CD4-positive, CD25-positive, alpha-beta regulatory T cell (primary cell): ENCODE measurements at regions not wholly inside any gene's neighbourhood (a gene's known extent, or its start where the extent isn't known, plus 50 kb on each side); places are given as distances from the start of the nearest gene placed in this dataset.

Source experiments
- ATAC-seq, 2 donors: fragments of 150-1000 bp; cut with Tn5 transposase; one replicate each; pipeline ENCODE4 v1.10.0; 2021; ENCODE audit warnings: low read depth in 2 of 2, moderate number of reproducible peaks in 2 of 2, moderate library complexity in 1 of 2
- DNase-seq, 3 donors: peaks; one replicate each; pipeline versions ENCODE4 v3.0.0 to v3.0.0-alpha.2; 2012 to 2022; ENCODE audit warnings: mixed read lengths in 1 of 3
- H3K27ac ChIP-seq: one replicate; pipeline ENCODE4 v1.7.0; 2013; ENCODE audit warnings: mild to moderate bottlenecking, low read length; ENCODE audit not compliant: insufficient read depth, poor library complexity, severe bottlenecking
- H3K27me3 ChIP-seq: one replicate; pipeline ENCODE4 v1.7.0; 2013; ENCODE audit warnings: low read length; ENCODE audit not compliant: control insufficient read depth, insufficient read depth
- H3K36me3 ChIP-seq: one replicate; pipeline ENCODE4 v1.7.0; 2013; ENCODE audit warnings: mild to moderate bottlenecking, low read length, moderate library complexity; ENCODE audit not compliant: control insufficient read depth, insufficient read depth
- H3K4me1 ChIP-seq: 2 replicates; pipeline ENCODE4 v1.7.0; 2013; ENCODE audit warnings: mild to moderate bottlenecking, low read length; ENCODE audit not compliant: insufficient read depth, control insufficient read depth, poor library complexity, severe bottlenecking
- H3K4me3 ChIP-seq: one replicate; pipeline ENCODE4 v1.7.0; 2013; ENCODE audit warnings: low read depth, mild to moderate bottlenecking, low read length, moderate library complexity
- H3K9me3 ChIP-seq, 2 experiments: 1 replicate in 1 of 2; 2 replicates in 1 of 2; pipeline ENCODE4 v1.7.0; 2013; ENCODE audit warnings: low read length in 2 of 2, mild to moderate bottlenecking in 1 of 2, moderate library complexity in 1 of 2; ENCODE audit not compliant: control insufficient read depth in 2 of 2
- H3K27ac Mint-ChIP-seq, 3 donors: one replicate each; pipeline ENCODE4 v1.8.0; 2020 to 2022; ENCODE audit warnings: mild to moderate bottlenecking in 3 of 3, mixed read lengths in 3 of 3, moderate library complexity in 2 of 3
- H3K27me3 Mint-ChIP-seq: one replicate; pipeline ENCODE4 v1.8.0; 2022; ENCODE audit warnings: mild to moderate bottlenecking, mixed read lengths
- H3K36me3 Mint-ChIP-seq: one replicate; pipeline ENCODE4 v1.8.0; 2020; ENCODE audit warnings: mixed read lengths
- H3K4me1 Mint-ChIP-seq, 4 donors: one replicate each; pipeline ENCODE4 v1.8.0; 2020 to 2022; ENCODE audit warnings: mixed read lengths in 4 of 4, mild to moderate bottlenecking in 1 of 4
- H3K4me3 Mint-ChIP-seq, 4 donors: one replicate each; pipeline ENCODE4 v1.8.0; 2020 to 2022; ENCODE audit warnings: mild to moderate bottlenecking in 4 of 4, mixed read lengths in 4 of 4, moderate library complexity in 3 of 4
- H3K9me3 Mint-ChIP-seq, 7 donors: one replicate each; pipeline ENCODE4 v1.8.0; 2020 to 2022; ENCODE audit warnings: mixed read lengths in 7 of 7, mild to moderate bottlenecking in 3 of 7, moderate library complexity in 2 of 7

DNA sequence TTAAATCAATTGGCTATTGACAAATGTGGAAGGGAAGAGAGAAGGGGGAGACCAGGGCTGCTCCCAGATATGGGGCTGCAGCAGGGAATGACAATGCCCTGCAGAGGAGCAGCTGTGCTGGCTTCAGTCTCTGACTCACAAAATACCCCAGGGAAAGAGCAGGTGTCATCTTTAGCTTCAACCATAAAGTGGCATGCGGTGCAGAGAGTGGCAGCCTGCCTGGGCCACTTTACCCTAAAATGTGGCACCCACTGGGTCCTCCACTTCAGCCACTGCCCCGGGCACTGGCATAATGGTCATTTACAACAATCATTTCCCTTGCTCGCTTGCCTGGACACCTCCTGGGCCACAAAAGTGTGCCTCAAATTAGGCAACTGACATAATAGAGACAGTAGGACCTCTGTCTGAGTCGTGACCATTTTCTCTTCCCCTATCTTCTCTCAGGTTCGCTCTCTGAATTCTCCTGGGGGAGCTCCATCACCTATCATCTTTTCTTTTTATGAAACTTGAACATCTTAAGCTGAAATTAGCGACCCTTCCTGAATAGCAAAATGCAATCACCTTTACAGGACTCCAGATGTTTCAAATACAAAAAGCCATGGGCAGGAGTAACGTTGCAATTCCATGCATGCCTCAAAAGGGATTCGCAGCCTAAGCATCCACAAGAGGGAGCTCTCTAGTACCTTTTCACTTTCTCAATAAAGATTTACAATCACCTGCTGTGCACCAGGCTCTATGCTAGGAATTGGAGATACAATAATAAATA lies 179.9 kb upstream of the ATF7IP start:
- H3K27ac Mint-ChIP-seq: no peak overlapping the region
- DNase-seq (peak in 2 of 3 donors; percentile 4 to 30), ATAC-seq (no peak)
- Histone ChIP-seq H3K4me1 (no peaks in the 10 kb centered on the region), H3K4me3 (no peak overlapping the region), H3K36me3 (no peaks in the 10 kb centered on the region), H3K27me3 (peaks cover 6% of the 10 kb centered on the region), H3K9me3 (no peaks in the 10 kb centered on the region), H3K27ac (no peak overlapping the region)
- peaks cover 24% of the 10 kb centered on the region for H3K27me3 Mint-ChIP-seq
- no peaks in the 10 kb centered on the region for H3K36me3 Mint-ChIP-seq
- H3K9me3 Mint-ChIP-seq: no peaks in the 10 kb centered on the region
- H3K4me3 Mint-ChIP-seq: no peak overlapping the region
- peaks cover 0 to 2% (median 0%) of the 10 kb centered on the region in 4 donors for H3K4me1 Mint-ChIP-seq

DNA sequence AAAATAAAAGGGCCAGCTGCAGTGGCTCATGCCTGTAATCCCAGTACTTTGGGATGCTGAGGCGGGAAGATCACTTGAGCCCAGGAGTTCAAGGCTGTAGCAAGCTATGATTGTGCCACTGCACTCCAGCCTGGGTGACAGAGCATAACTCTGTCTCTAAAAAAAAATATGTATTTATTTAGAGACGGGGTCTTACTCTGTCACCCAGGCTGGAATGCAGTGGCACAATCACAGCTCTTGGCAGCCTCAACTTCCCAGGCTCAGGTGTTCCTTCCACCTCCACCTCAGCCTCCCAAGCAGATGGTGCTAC lies 179.3 kb upstream of the ATF7IP start:
- no peaks in the 10 kb centered on the region for H3K9me3 ChIP-seq
- peaks cover 6% of the 10 kb centered on the region for H3K27me3 ChIP-seq
- H3K27me3 Mint-ChIP-seq: peaks cover 22% of the 10 kb centered on the region
- H3K4me1 Mint-ChIP-seq: peaks cover 0 to 2% (median 0%) of the 10 kb centered on the region in 4 donors
- H3K9me3 Mint-ChIP-seq: no peaks in the 10 kb centered on the region
- no peak overlapping the region for H3K4me3 Mint-ChIP-seq
- no peaks in the 10 kb centered on the region for H3K36me3 ChIP-seq
- DNase-seq (no peak), ATAC-seq (no peak)
- no peak overlapping the region for H3K4me3 ChIP-seq
- no peaks in the 10 kb centered on the region for H3K4me1 ChIP-seq
- H3K27ac Mint-ChIP-seq: no peak overlapping the region
- H3K27ac ChIP-seq: no peak overlapping the region
- H3K36me3 Mint-ChIP-seq: no peaks in the 10 kb centered on the region

DNA sequence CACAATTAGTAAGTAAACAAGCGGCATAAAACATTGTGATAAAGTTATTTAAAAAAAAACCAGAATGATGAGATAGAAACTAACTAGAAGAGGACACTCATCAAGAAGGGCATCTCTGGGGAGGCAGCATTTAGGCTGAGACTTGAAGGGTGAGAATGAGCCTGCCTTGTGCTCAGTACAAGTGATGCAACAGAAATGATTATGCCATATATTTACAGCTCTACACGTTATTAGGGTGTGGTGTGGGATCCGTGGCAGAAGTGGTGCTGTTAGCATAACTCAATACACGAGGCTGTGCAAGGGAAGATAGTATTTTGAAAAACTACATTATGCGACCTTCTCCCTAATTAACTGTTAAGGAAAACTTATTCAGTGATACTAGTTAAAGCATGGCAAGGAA lies 178.5 kb upstream of the ATF7IP start:
- Mint-ChIP-seq H3K4me3 (no peak overlapping the region), H3K36me3 (no peaks in the 10 kb centered on the region), H3K27ac (no peak overlapping the region), H3K4me1 (peaks cover 0 to 2% (median 0%) of the 10 kb centered on the region in 4 donors), H3K27me3 (peaks cover 31% of the 10 kb centered on the region), H3K9me3 (no peaks in the 10 kb centered on the region)
- Histone ChIP-seq H3K9me3 (no peaks in the 10 kb centered on the region), H3K4me3 (no peak overlapping the region), H3K27ac (no peak overlapping the region), H3K4me1 (no peaks in the 10 kb centered on the region), H3K27me3 (peaks cover 6% of the 10 kb centered on the region), H3K36me3 (no peaks in the 10 kb centered on the region)
- DNase-seq (no peak), ATAC-seq (no peak)

DNA sequence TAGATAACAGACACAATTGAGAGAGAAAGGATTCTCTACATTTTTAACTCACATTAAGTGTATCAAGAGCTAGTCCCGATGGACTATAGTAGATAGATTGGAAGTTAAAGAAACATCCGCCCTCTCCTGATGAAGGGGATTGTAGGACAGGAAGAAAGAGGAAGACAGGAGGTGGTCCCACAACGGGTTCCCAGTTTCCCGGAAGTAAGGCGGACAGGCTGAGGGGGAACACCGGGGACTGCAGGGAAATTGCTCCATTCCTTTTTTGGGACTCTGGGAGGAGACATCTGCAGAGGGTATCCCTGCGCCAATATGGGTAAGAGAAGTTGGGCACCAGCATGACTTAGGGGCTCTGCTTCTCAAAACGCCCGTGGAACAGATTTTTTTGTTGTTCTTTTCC lies 177.5 kb upstream of the ATF7IP start:
- H3K4me1 Mint-ChIP-seq: peaks cover 0 to 2% (median 0%) of the 10 kb centered on the region in 4 donors
- peaks cover 31% of the 10 kb centered on the region for H3K27me3 Mint-ChIP-seq
- ATAC-seq: no peak
- no peak overlapping the region for H3K4me3 Mint-ChIP-seq
- no peak overlapping the region for H3K27ac Mint-ChIP-seq
- H3K36me3 ChIP-seq: no peaks in the 10 kb centered on the region
- peaks cover 6% of the 10 kb centered on the region for H3K27me3 ChIP-seq
- H3K4me1 ChIP-seq: no peaks in the 10 kb centered on the region
- no peaks in the 10 kb centered on the region for H3K9me3 Mint-ChIP-seq
- no peak for DNase-seq
- no peaks in the 10 kb centered on the region for H3K36me3 Mint-ChIP-seq
- H3K27ac ChIP-seq: no peak overlapping the region
- no peak overlapping the region for H3K4me3 ChIP-seq
- no peaks in the 10 kb centered on the region for H3K9me3 ChIP-seq

DNA sequence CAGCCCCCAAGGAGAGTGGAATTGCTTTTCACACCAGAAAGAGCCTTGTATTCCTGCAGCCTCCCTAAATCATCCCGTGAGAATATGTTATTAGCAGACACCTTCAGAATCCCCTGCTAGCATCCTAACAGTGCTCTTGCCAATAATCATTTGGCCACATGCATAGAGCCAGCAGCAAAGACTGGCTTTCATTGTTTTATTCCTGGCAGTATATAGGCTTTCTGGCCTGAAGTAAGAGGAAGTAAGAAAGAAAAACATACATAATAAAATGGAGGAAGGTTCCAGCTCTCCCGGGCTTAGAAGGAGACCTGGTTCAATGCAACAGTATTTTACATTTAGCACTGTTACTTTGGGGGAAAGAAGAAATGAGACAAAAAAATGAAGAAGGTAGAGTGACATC lies 176.7 kb upstream of the ATF7IP start:
- H3K27ac ChIP-seq: no peak overlapping the region
- peaks cover 31% of the 10 kb centered on the region for H3K27me3 Mint-ChIP-seq
- H3K36me3 ChIP-seq: no peaks in the 10 kb centered on the region
- ATAC-seq (no peak), DNase-seq (no peak)
- H3K27ac Mint-ChIP-seq: no peak overlapping the region
- H3K4me3 ChIP-seq: no peak overlapping the region
- no peaks in the 10 kb centered on the region for H3K9me3 ChIP-seq
- no peaks in the 10 kb centered on the region for H3K36me3 Mint-ChIP-seq
- H3K27me3 ChIP-seq: peaks cover 6% of the 10 kb centered on the region
- H3K4me1 ChIP-seq: no peaks in the 10 kb centered on the region
- H3K4me1 Mint-ChIP-seq: peaks cover 0 to 2% (median 0%) of the 10 kb centered on the region in 4 donors
- H3K4me3 Mint-ChIP-seq: no peak overlapping the region
- H3K9me3 Mint-ChIP-seq: no peaks in the 10 kb centered on the region

DNA sequence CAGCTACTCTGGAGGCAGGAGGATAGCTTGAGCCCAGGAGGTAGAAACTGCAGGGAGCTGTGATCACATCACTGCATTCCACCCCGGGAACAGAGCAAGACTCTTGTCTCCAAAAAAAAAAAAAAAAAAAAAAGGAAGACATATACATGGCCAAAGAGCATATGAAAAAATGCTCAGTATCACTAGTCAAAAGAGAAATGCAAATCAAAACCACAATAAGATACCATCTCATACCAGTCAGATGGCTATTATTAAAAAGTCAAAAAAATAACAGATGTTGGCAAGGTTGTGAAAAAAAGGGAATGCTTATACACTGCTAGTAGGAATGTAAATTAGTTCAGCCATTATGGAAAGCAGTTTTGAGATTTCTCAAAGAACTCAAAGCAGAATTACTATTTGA lies 174.8 kb upstream of the ATF7IP start:
- H3K27ac Mint-ChIP-seq: no peak overlapping the region
- no peak for ATAC-seq
- peaks cover 24% of the 10 kb centered on the region for H3K27me3 Mint-ChIP-seq
- H3K36me3 Mint-ChIP-seq: no peaks in the 10 kb centered on the region
- H3K4me3 Mint-ChIP-seq: no peak overlapping the region
- H3K9me3 Mint-ChIP-seq: no peaks in the 10 kb centered on the region
- H3K36me3 ChIP-seq: no peaks in the 10 kb centered on the region
- H3K4me1 ChIP-seq: no peaks in the 10 kb centered on the region
- H3K9me3 ChIP-seq: no peaks in the 10 kb centered on the region
- no peak overlapping the region for H3K27ac ChIP-seq
- H3K4me3 ChIP-seq: no peak overlapping the region
- peaks cover 6% of the 10 kb centered on the region for H3K27me3 ChIP-seq
- H3K4me1 Mint-ChIP-seq: peaks cover 0 to 2% (median 0%) of the 10 kb centered on the region in 4 donors
- DNase-seq: no peak

DNA sequence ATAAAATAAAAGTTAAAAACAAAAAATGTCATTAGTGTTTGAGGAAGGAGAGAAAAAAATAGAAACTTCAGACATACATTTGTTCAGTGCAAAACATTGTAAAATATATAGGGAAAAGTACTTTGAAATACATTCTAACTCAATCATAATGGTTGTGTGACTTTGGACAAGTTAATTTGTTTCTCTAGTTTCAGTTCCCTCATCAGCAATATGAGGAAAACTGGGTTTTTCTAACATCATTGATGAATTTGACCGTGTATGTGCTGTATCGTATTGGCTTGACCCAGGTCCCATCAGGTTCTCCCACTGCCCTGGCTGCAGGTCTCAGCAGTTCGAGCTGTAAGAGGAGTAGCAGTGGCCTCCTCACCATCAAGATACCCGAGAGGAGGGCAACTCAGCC lies 173.9 kb upstream of the ATF7IP start:
- Histone ChIP-seq H3K27ac (no peak overlapping the region), H3K36me3 (no peaks in the 10 kb centered on the region), H3K4me3 (no peak overlapping the region), H3K27me3 (peaks cover 6% of the 10 kb centered on the region), H3K9me3 (no peaks in the 10 kb centered on the region), H3K4me1 (no peaks in the 10 kb centered on the region)
- H3K4me3 Mint-ChIP-seq: no peak overlapping the region
- H3K36me3 Mint-ChIP-seq: no peaks in the 10 kb centered on the region
- H3K9me3 Mint-ChIP-seq: no peaks in the 10 kb centered on the region
- ATAC-seq (no peak), DNase-seq (no peak)
- peaks cover 21% of the 10 kb centered on the region for H3K27me3 Mint-ChIP-seq
- peak overlapping the region in 1 of 3 donors; percentile 5 for H3K27ac Mint-ChIP-seq
- H3K4me1 Mint-ChIP-seq: peaks cover 0 to 2% (median 0%) of the 10 kb centered on the region in 4 donors

DNA sequence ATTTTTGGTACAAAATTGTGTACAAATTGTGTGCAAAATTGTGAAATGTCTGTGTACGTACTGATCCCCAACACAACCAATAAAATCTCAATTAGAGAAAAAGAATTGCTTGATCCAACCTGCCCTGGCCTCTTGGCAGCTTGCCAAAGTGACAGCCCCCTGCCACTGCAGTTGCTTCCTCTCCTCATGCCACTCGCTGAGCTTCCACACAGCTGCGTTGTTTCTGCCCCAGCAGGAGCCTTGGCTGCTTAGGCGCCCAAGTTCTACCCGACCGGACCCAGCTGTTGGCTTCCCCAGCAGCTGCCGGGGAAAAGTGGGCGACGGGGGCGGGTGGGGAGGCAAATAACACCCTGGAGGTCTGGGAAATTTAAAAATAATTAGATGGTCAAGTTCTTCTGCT lies 171.8 kb upstream of the ATF7IP start:
- Mint-ChIP-seq H3K27ac (no peak overlapping the region), H3K9me3 (no peaks in the 10 kb centered on the region), H3K4me3 (no peak overlapping the region), H3K36me3 (no peaks in the 10 kb centered on the region), H3K4me1 (no peaks in the 10 kb centered on the region), H3K27me3 (peaks cover 26% of the 10 kb centered on the region)
- ATAC-seq (no peak), DNase-seq (no peak)
- H3K27me3 ChIP-seq: peaks cover 1% of the 10 kb centered on the region
- H3K4me1 ChIP-seq: no peaks in the 10 kb centered on the region
- no peaks in the 10 kb centered on the region for H3K36me3 ChIP-seq
- no peak overlapping the region for H3K4me3 ChIP-seq
- no peaks in the 10 kb centered on the region for H3K9me3 ChIP-seq
- no peak overlapping the region for H3K27ac ChIP-seq
